Activated T-helper 2 cell treated with anti-CD3 and anti-CD28 coated beads, Interferon-gamma antibody, Interleukin-2, Interleukin-4, amounts not matched to agents 10 μg/mL and 5 μg/mL and 100 μg/mL, durations not matched to agents 14 hours and 24 hours and 36 hours (primary cell): ENCODE measurements at regions not wholly inside any gene's neighbourhood (a gene's known extent, or its start where the extent isn't known, plus 50 kb on each side); places are given as distances from the start of the nearest gene placed in this dataset.
A peak's percentile ranks its signal among the peaks of the same experiment; 100 is the strongest.

ENCODE experiments used
- DNase-seq: peaks from one replicate; pipeline ENCODE4 v3.0.0; 2021; ENCODE audit warnings: low spot score
- H3K27ac Mint-ChIP-seq: one replicate; pipeline ENCODE4 v1.8.0; 2021; ENCODE audit warnings: mixed read lengths
- H3K27me3 Mint-ChIP-seq: one replicate; pipeline ENCODE4 v1.8.0; 2021; ENCODE audit warnings: low read depth, mixed read lengths
- H3K36me3 Mint-ChIP-seq: one replicate; pipeline ENCODE4 v1.8.0; 2021; ENCODE audit warnings: low read depth, mixed read lengths
- H3K4me1 Mint-ChIP-seq: one replicate; pipeline ENCODE4 v1.8.0; 2021; ENCODE audit warnings: low read depth, mixed read lengths
- H3K4me3 Mint-ChIP-seq: one replicate; pipeline ENCODE4 v1.8.0; 2021; ENCODE audit warnings: low read depth, mild to moderate bottlenecking, moderate library complexity, mixed read lengths
- H3K9me3 Mint-ChIP-seq: one replicate; pipeline ENCODE4 v1.8.0; 2021; ENCODE audit warnings: mixed read lengths
- intact Hi-C: fragments of 100-400 bp; cut with micrococcal nuclease; formaldehyde crosslinking; loops from one replicate; pipeline ENCODE4 v1.15.1; 2023

GRCh38 chr11:115961159-115962003 is 457.2 kb upstream of the CADM1 start:
- H3K27me3 Mint-ChIP-seq, result peaks cover 4% of the 10 kb centered on the region
- DNase-seq, result no peak
- H3K4me3 Mint-ChIP-seq, result no peak overlapping the region
- intact Hi-C loops, result no loop called here
- H3K36me3 Mint-ChIP-seq, result no peaks in the 10 kb centered on the region
- no peak overlapping the region for H3K27ac Mint-ChIP-seq
- H3K4me1 Mint-ChIP-seq, result no peaks in the 10 kb centered on the region
- no peaks in the 10 kb centered on the region for H3K9me3 Mint-ChIP-seq

GRCh38 chr11:115959081-115959486 is 454.9 kb upstream of the CADM1 start:
- H3K9me3 Mint-ChIP-seq, result no peaks in the 10 kb centered on the region
- intact Hi-C loops, result no loop called here

GRCh38 chr11:115958089-115959000 is 454.1 kb upstream of the CADM1 start:
- Mint-ChIP-seq H3K36me3 (no peaks in the 10 kb centered on the region), H3K4me3 (no peak overlapping the region), H3K27me3 (peaks cover 9% of the 10 kb centered on the region), H3K9me3 (no peaks in the 10 kb centered on the region), H3K27ac (no peak overlapping the region), H3K4me1 (no peaks in the 10 kb centered on the region)
- intact Hi-C loops, result no loop called here
- DNase-seq, result no peak

More at GRCh38 chr11:115959081-115959486, 454.9 kb upstream of the CADM1 start:
- no peak overlapping the region for H3K4me3 Mint-ChIP-seq
- no peaks in the 10 kb centered on the region for H3K4me1 Mint-ChIP-seq
- H3K27ac Mint-ChIP-seq, result no peak overlapping the region
- H3K36me3 Mint-ChIP-seq, result no peaks in the 10 kb centered on the region
- peaks cover 9% of the 10 kb centered on the region for H3K27me3 Mint-ChIP-seq
- no peak for DNase-seq

- Mint-ChIP-seq H3K27me3 (peaks cover 7% of the 10 kb centered on the region), H3K4me3 (no peak overlapping the region), H3K36me3 (no peaks in the 10 kb centered on the region), H3K9me3 (peaks cover 8% of the 10 kb centered on the region), H3K4me1 (no peaks in the 10 kb centered on the region), H3K27ac (no peak overlapping the region)
- intact Hi-C loops, result no loop called here
- DNase-seq, result no peak
Measured at GRCh38 chr11:115955803-115956202, 451.6 kb upstream of the CADM1 start.

GRCh38 chr11:115950660-115951059 is 446.4 kb upstream of the CADM1 start:
- Mint-ChIP-seq H3K9me3 (peaks cover 18% of the 10 kb centered on the region), H3K4me1 (no peaks in the 10 kb centered on the region), H3K36me3 (no peaks in the 10 kb centered on the region), H3K27ac (no peak overlapping the region), H3K4me3 (no peak overlapping the region), H3K27me3 (peaks cover 5% of the 10 kb centered on the region)
- no peak for DNase-seq
- intact Hi-C loops, result no loop called here

GRCh38 chr11:115944596-115944995 is 440.4 kb upstream of the CADM1 start:
- DNase-seq, result no peak
- H3K9me3 Mint-ChIP-seq, result peaks cover 7% of the 10 kb centered on the region
- no peak overlapping the region for H3K27ac Mint-ChIP-seq
- no peaks in the 10 kb centered on the region for H3K4me1 Mint-ChIP-seq
- intact Hi-C loops, result no loop called here
- peaks cover 6% of the 10 kb centered on the region for H3K27me3 Mint-ChIP-seq
- no peaks in the 10 kb centered on the region for H3K36me3 Mint-ChIP-seq
- H3K4me3 Mint-ChIP-seq, result no peak overlapping the region

- DNase-seq, result no peak
- Mint-ChIP-seq H3K27ac (peak overlapping the region; percentile 31), H3K4me1 (peaks cover 4% of the 10 kb centered on the region), H3K36me3 (no peaks in the 10 kb centered on the region), H3K4me3 (no peak overlapping the region), H3K27me3 (peaks cover 6% of the 10 kb centered on the region), H3K9me3 (no peaks in the 10 kb centered on the region)
- intact Hi-C loops, result no loop called here
Measured at GRCh38 chr11:115942011-115942410, 437.8 kb upstream of the CADM1 start.

- H3K9me3 Mint-ChIP-seq, result no peaks in the 10 kb centered on the region
- no peak overlapping the region for H3K4me3 Mint-ChIP-seq
- intact Hi-C loops, result loop anchor here (1.0 kb wide), 1 partner anchor 16 kb away; no protein-coding TSS in a partner anchor
- DNase-seq, result no peak
- peaks cover 5% of the 10 kb centered on the region for H3K4me1 Mint-ChIP-seq
- no peaks in the 10 kb centered on the region for H3K36me3 Mint-ChIP-seq
- peak overlapping the region; percentile 31 for H3K27ac Mint-ChIP-seq
- peaks cover 6% of the 10 kb centered on the region for H3K27me3 Mint-ChIP-seq
Measured at GRCh38 chr11:115941481-115941993, 437.3 kb upstream of the CADM1 start.

GRCh38 chr11:115941044-115941443 is 436.8 kb upstream of the CADM1 start:
- H3K27me3 Mint-ChIP-seq, result peaks cover 5% of the 10 kb centered on the region
- peaks cover 9% of the 10 kb centered on the region for H3K4me1 Mint-ChIP-seq
- H3K4me3 Mint-ChIP-seq, result no peak overlapping the region
- no peaks in the 10 kb centered on the region for H3K36me3 Mint-ChIP-seq
- no peaks in the 10 kb centered on the region for H3K9me3 Mint-ChIP-seq
- no peak for DNase-seq
- intact Hi-C loops, result loop anchor here (1.0 kb wide), 1 partner anchor 16 kb away; no protein-coding TSS in a partner anchor
- no peak overlapping the region for H3K27ac Mint-ChIP-seq

- no peak for DNase-seq
- intact Hi-C loops, result no loop called here
- Mint-ChIP-seq H3K36me3 (no peaks in the 10 kb centered on the region), H3K9me3 (no peaks in the 10 kb centered on the region), H3K27ac (no peak overlapping the region), H3K27me3 (peaks cover 2% of the 10 kb centered on the region), H3K4me1 (peaks cover 13% of the 10 kb centered on the region), H3K4me3 (no peak overlapping the region)
Measured at GRCh38 chr11:115939731-115940421, 435.7 kb upstream of the CADM1 start.

- Mint-ChIP-seq H3K4me3 (no peak overlapping the region), H3K27me3 (peaks cover 3% of the 10 kb centered on the region), H3K9me3 (no peaks in the 10 kb centered on the region), H3K27ac (no peak overlapping the region), H3K36me3 (no peaks in the 10 kb centered on the region), H3K4me1 (peaks cover 13% of the 10 kb centered on the region)
- intact Hi-C loops, result no loop called here
- no peak for DNase-seq
Measured at GRCh38 chr11:115939104-115939730, 435.0 kb upstream of the CADM1 start.

- H3K4me1 Mint-ChIP-seq, result peaks cover 20% of the 10 kb centered on the region
- peaks cover 2% of the 10 kb centered on the region for H3K27me3 Mint-ChIP-seq
- no peaks in the 10 kb centered on the region for H3K9me3 Mint-ChIP-seq
- no peak for DNase-seq
- H3K27ac Mint-ChIP-seq, result no peak overlapping the region
- no peak overlapping the region for H3K4me3 Mint-ChIP-seq
- H3K36me3 Mint-ChIP-seq, result no peaks in the 10 kb centered on the region
- intact Hi-C loops, result no loop called here
Measured at GRCh38 chr11:115933564-115933963, 429.3 kb upstream of the CADM1 start.
